SU-DHL-6 (cell line): ENCODE measurements at regions not wholly inside any gene's neighbourhood (a gene's known extent, or its start where the extent isn't known, plus 50 kb on each side); places are given as distances from the start of the nearest gene placed in this dataset.

Experiments used
- EZH2phosphoT487 ChIP-seq: fragments of 200-600 bp; sonication (generic), shearing (Covaris generic); conservative IDR thresholded peaks from 2 replicates; pipeline ENCODE4 v1.6.1; 2018; ENCODE audit warnings: mild to moderate bottlenecking, antibody characterized with exemption, low read length, moderate library complexity, mixed read lengths
- TF ChIP-seq, protein P1 (sequence below): fragments of 200-600 bp; sonication (generic); IDR thresholded peaks from one replicate; pipeline ENCODE4 v1.5.1; 2017; ENCODE audit warnings: antibody characterized with exemption, mild to moderate bottlenecking, low read length, moderate library complexity; ENCODE audit not compliant: insufficient read depth, poor library complexity, severe bottlenecking

DNA sequence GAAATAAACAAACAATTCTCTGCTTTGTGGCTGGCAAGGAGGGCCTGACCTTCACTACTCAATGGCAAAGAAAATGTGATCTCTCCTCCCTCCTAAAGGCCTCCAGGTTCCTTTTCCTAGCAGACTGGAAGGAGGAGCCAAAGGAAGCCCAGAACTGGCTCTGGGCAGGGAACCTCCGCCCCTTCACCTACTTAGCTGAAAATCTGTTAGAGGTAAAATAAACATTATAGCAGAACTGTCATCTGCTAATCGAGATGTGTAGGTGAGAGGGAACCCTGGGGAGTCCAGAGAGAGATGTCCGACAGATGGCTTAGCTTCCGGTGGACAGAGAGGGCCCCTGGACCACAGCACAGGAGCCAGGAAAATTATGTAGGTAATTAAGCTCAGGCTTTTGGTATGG is 75.2 kb upstream of the KCNA3 start:
- TF ChIP-seq, protein P1, sequence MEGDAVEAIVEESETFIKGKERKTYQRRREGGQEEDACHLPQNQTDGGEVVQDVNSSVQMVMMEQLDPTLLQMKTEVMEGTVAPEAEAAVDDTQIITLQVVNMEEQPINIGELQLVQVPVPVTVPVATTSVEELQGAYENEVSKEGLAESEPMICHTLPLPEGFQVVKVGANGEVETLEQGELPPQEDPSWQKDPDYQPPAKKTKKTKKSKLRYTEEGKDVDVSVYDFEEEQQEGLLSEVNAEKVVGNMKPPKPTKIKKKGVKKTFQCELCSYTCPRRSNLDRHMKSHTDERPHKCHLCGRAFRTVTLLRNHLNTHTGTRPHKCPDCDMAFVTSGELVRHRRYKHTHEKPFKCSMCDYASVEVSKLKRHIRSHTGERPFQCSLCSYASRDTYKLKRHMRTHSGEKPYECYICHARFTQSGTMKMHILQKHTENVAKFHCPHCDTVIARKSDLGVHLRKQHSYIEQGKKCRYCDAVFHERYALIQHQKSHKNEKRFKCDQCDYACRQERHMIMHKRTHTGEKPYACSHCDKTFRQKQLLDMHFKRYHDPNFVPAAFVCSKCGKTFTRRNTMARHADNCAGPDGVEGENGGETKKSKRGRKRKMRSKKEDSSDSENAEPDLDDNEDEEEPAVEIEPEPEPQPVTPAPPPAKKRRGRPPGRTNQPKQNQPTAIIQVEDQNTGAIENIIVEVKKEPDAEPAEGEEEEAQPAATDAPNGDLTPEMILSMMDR, result no peak
- no peak for TF ChIP-seq EZH2phosphoT487
